ENCODE measurements at regions not wholly inside any gene's neighbourhood (a gene's known extent, or its start where the extent isn't known, plus 50 kb on each side); places are given as distances from the start of the nearest gene placed in this dataset.

DNA sequence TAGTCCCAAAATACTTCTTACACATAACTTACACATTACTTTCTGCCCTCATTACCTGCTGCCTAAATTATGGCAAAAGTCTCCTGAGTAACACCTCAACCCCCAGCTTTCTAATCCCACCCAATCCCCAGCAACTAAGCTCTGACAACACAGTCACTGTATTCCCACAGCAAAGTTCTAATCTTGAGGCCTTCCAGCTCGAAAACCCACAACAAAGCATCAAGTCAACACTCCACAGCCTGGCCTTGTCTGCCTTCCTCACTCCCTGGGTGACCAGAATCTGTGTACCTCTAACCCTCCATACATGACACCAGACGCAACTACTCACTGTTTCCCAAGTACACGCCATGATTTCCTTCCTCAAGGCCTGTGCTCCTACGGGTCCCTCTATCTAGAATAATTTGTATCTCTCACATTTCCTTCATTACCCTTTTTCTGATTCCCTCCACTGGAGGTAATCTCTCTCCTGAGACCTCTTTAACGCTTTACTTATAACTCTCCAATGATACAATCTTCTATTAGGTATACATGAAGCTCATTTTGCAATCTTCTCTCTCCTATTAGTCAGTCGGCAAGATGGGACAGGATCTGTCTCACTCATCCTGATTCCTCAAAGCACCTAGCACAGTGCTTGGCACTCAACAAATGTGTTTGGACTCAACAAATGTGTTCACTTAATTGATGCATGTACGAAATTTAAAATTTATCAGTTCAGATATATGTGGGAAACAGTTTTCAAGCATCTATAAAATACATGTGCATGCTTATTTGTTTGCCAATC lies 87.6 kb upstream of the DOCK9 start:
- H3K9ac ChIP-seq (ENCODE audit: low read length) = no peak overlapping the region
- DNase-seq (ENCODE audit: low read depth, low spot score) (no peak), ATAC-seq (no peak)

More for the DNA sequence above, 87.6 kb upstream of the DOCK9 start:
- CTCF ChIA-PET = no interaction called here
- POLR2A ChIA-PET = no interaction called here
- Histone ChIP-seq H3K9me3 (ENCODE audit: control insufficient read depth in 1 of 2, insufficient read depth in 1 of 2, low read depth in 1 of 2, low read length in 2 of 2) (peaks cover 0 to 4% of the 10 kb centered on the region in 2 experiments; a peak in 1 of 4 replicates), H3K27ac (ENCODE audit: low read depth, low read length) (no peak overlapping the region), H4K20me1 (ENCODE audit: insufficient read depth) (no peaks in the 10 kb centered on the region), H3K4me1 (ENCODE audit: control insufficient read depth in 1 of 2, insufficient read depth in 2 of 2, low read length in 2 of 2) (peaks cover 20 to 39% of the 10 kb centered on the region in 2 experiments), H3K36me3 (ENCODE audit: control insufficient read depth in 1 of 2, insufficient read depth in 2 of 2, low read length in 2 of 2) (no peaks in the 10 kb centered on the region; a peak in 1 of 4 replicates), H3K9me2 (ENCODE audit: insufficient read depth) (no peaks in the 10 kb centered on the region), H2AFZ (ENCODE audit: low read depth, low read length, poor library complexity, severe bottlenecking) (no peak overlapping the region), H3K79me2 (ENCODE audit: insufficient read depth, low read length) (peaks cover 12% of the 10 kb centered on the region), H3K27me3 (ENCODE audit: insufficient read depth, low read length) (no peaks in the 10 kb centered on the region), H3K4me2 (ENCODE audit: low read length) (no peak overlapping the region), H3K4me3 (replicated peaks in 1 of 2; ENCODE audit: low read depth in 1 of 2, low read length in 2 of 2) (no peak overlapping the region)
- TF ChIP-seq SP1 (IDR thresholded peaks at IDR 0.05; ENCODE audit: low read depth) (no peak), ELF1 (IDR thresholded peaks at IDR 0.05; ENCODE audit: borderline replicate concordance, low read depth) (no peak), EGR1 (IDR thresholded peaks at IDR 0.05; ENCODE audit: low read depth) (no peak), CEBPB (IDR thresholded peaks at IDR 0.05; ENCODE audit: low read depth) (no peak), FOSL1 (IDR thresholded peaks at IDR 0.05; ENCODE audit: low read depth) (no peak), EZH2phosphoT487 (IDR thresholded peaks at IDR 0.05; ENCODE audit: borderline replicate concordance) (no peak), ZNF274 (IDR thresholded peaks at IDR 0.05; ENCODE audit: low read depth, low read length) (no peak), POLR2A (IDR thresholded peaks at IDR 0.05; ENCODE audit: borderline replicate concordance, extremely low read depth, insufficient read depth, insufficient read length) (no peak), RAD21 (IDR thresholded peaks at IDR 0.05; ENCODE audit: low read depth) (no peak), JUND (IDR thresholded peaks at IDR 0.05) (no peak)
- TF ChIP-seq, protein P1, sequence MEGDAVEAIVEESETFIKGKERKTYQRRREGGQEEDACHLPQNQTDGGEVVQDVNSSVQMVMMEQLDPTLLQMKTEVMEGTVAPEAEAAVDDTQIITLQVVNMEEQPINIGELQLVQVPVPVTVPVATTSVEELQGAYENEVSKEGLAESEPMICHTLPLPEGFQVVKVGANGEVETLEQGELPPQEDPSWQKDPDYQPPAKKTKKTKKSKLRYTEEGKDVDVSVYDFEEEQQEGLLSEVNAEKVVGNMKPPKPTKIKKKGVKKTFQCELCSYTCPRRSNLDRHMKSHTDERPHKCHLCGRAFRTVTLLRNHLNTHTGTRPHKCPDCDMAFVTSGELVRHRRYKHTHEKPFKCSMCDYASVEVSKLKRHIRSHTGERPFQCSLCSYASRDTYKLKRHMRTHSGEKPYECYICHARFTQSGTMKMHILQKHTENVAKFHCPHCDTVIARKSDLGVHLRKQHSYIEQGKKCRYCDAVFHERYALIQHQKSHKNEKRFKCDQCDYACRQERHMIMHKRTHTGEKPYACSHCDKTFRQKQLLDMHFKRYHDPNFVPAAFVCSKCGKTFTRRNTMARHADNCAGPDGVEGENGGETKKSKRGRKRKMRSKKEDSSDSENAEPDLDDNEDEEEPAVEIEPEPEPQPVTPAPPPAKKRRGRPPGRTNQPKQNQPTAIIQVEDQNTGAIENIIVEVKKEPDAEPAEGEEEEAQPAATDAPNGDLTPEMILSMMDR (IDR thresholded peaks at IDR 0.05 in 2 of 3, conservative IDR thresholded peaks at IDR 0.05 in 1 of 3; ENCODE audit: borderline replicate concordance in 1 of 3, insufficient read depth in 1 of 3, low read depth in 2 of 3, low read length in 2 of 3) = no peak
- intact Hi-C loops (cut with micrococcal nuclease) = no loop called here
- RAD21 ChIA-PET (ENCODE audit: low non-redundant PET in 1 of 2, low total read pairs in 2 of 2, uncharacterized antibody in 2 of 2, unreplicated experiment in 2 of 2) = no interaction called here
- BruUV-seq (replicated peaks) = no TSS peak

Measured in HCT116 (cell line).